Esophagus squamous epithelium (tissue), 4 donors: ENCODE measurements at regions not wholly inside any gene's neighbourhood (a gene's known extent, or its start where the extent isn't known, plus 50 kb on each side); places are given as distances from the start of the nearest gene placed in this dataset.
"Not testable (repeated sequence)": the region's sequence is repeated elsewhere in the genome, so short reads cannot be mapped to it uniquely, and the experiment has no call there.

Experiments used
- CTCF ChIP-seq, 6 experiments: fragments of 450-650 bp in 4 of 6; fragments of 200-600 bp in 2 of 6; sonication (generic) in 2 of 6; IDR thresholded peaks; one replicate each; pipeline ENCODE4 v1.5.1; 2016 to 2019; ENCODE audit warnings: antibody characterized with exemption in 6 of 6, mild to moderate bottlenecking in 4 of 6, moderate library complexity in 4 of 6
- POLR2A ChIP-seq, 4 donors: fragments of 450-650 bp; IDR thresholded peaks; one replicate each; pipeline ENCODE4 v1.6.1; 2017; ENCODE audit warnings: antibody characterized with exemption in 4 of 4, mild to moderate bottlenecking in 4 of 4, moderate library complexity in 3 of 4

DNA sequence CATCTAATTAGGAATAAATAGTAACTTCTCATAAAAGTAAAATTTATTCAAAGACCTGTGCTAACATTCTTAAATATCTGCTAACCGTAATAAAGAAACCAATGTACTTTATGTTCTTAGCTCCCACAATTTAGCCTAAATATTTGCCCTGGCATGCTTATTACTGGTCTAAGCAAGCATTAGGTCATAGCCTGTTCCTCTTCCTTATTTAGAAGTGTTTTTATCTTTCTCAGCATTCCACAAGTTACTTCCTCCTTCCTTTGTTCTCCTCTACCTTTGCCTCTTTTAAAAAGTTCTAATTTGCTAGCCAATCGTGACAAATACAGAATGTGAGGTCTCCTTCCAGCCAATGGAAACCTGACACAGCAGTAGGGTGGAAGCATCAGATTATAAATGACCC lies 173.3 kb downstream of the TEX13C start:
- not testable (repeated sequence) for TF ChIP-seq CTCF, POLR2A (IDR thresholded peaks at IDR 0.05)
